Neural cell (in vitro differentiated cells): ENCODE measurements at regions not wholly inside any gene's neighbourhood (a gene's known extent, or its start where the extent isn't known, plus 50 kb on each side); places are given as distances from the start of the nearest gene placed in this dataset.
"Not testable (repeated sequence)": the region's sequence is repeated elsewhere in the genome, so short reads cannot be mapped to it uniquely, and the experiment has no call there.

Source experiments
- H2AFZ ChIP-seq: fragments of 200-600, 300-800 bp; sonication (generic), shearing (Covaris generic); 2 replicates; pipeline ENCODE4 v1.6.0; 2014; ENCODE audit warnings: low read depth, mild to moderate bottlenecking, antibody characterized with exemption, low read length, moderate library complexity
- H3F3A ChIP-seq: fragments of 200-600 bp; shearing (Covaris generic); 2 replicates; pipeline ENCODE4 v1.6.1; 2016; ENCODE audit warnings: mild to moderate bottlenecking, moderate library complexity, mixed read lengths, antibody characterized with exemption, low read length; ENCODE audit not compliant: insufficient read depth, poor library complexity, severe bottlenecking
- H3K27ac ChIP-seq: fragments of 200-600, 300-800 bp; sonication (generic), shearing (Covaris generic); 2 replicates; pipeline ENCODE4 v1.5.1; 2014; ENCODE audit warnings: mild to moderate bottlenecking, low read length, moderate library complexity
- H3K27me3 ChIP-seq: fragments of 300-800, 200-600 bp; sonication (generic), shearing (Covaris generic); 2 replicates; pipeline ENCODE4 v1.6.0; 2014; ENCODE audit warnings: mild to moderate bottlenecking, low read depth, low read length, moderate library complexity; ENCODE audit not compliant: insufficient read depth
- H3K36me3 ChIP-seq: fragments of 300-800, 200-600 bp; sonication (generic), shearing (Covaris generic); 2 replicates; pipeline ENCODE4 v1.5.1; 2014; ENCODE audit warnings: mild to moderate bottlenecking, antibody characterized with exemption, low read length, moderate library complexity; ENCODE audit not compliant: insufficient read depth
- H3K4me2 ChIP-seq: fragments of 300-800, 200-600 bp; sonication (generic), shearing (Covaris generic); 2 replicates; pipeline ENCODE4 v1.6.0; 2014; ENCODE audit warnings: mild to moderate bottlenecking, low read length
- H3K4me3 ChIP-seq: fragments of 300-800, 200-600 bp; sonication (generic), shearing (Covaris generic); 2 replicates; pipeline ENCODE4 v1.5.1; 2014; ENCODE audit warnings: mild to moderate bottlenecking, low read length, moderate library complexity
- H3K79me2 ChIP-seq: fragments of 200-600 bp; shearing (Covaris generic); replicated peaks from 2 replicates; pipeline ENCODE4 v1.6.0; 2014; ENCODE audit warnings: mild to moderate bottlenecking, low read length, moderate library complexity; ENCODE audit not compliant: insufficient read depth
- H3K9ac ChIP-seq: fragments of 300-800, 200-600 bp; sonication (generic), shearing (Covaris generic); 2 replicates; pipeline ENCODE4 v1.6.1; 2016; ENCODE audit warnings: mild to moderate bottlenecking, low read length, mixed read lengths
- H3K9me2 ChIP-seq: fragments of 200-600 bp; shearing (Covaris generic); 2 replicates; pipeline ENCODE4 v1.6.1; 2016; ENCODE audit warnings: mild to moderate bottlenecking, low read length, mixed read lengths; ENCODE audit not compliant: insufficient read depth
- H3K9me3 ChIP-seq: fragments of 200-600, 300-800 bp; sonication (generic), shearing (Covaris generic); 2 replicates; pipeline ENCODE4 v1.6.1; 2016; ENCODE audit warnings: mild to moderate bottlenecking, mixed run types, low read length, moderate library complexity, mixed read lengths
- H4K20me1 ChIP-seq: fragments of 200-600 bp; shearing (Covaris generic); 2 replicates; pipeline ENCODE4 v1.6.1; 2016; ENCODE audit warnings: mild to moderate bottlenecking, mixed run types; ENCODE audit not compliant: insufficient read depth
- EP300 ChIP-seq: fragments of 450-650 bp; conservative IDR thresholded peaks from 2 replicates; pipeline ENCODE4 v1.6.1; 2014; ENCODE audit warnings: antibody characterized with exemption, mild to moderate bottlenecking, moderate library complexity; ENCODE audit not compliant: poor library complexity, severe bottlenecking
- EZH2 ChIP-seq: fragments of 200-600, 300-800 bp; shearing (Covaris generic), sonication (generic); IDR thresholded peaks from 2 replicates; pipeline ENCODE4 v1.6.1; 2014; ENCODE audit warnings: antibody characterized with exemption, low read length, borderline replicate concordance, mild to moderate bottlenecking; ENCODE audit not compliant: insufficient read depth, poor library complexity, severe bottlenecking
- MXI1 ChIP-seq: fragments of 450-650 bp; conservative IDR thresholded peaks from 2 replicates; pipeline ENCODE4 v1.6.1; 2014; ENCODE audit warnings: antibody characterized with exemption, mild to moderate bottlenecking; ENCODE audit not compliant: poor library complexity, severe bottlenecking
- POLR2AphosphoS5 ChIP-seq: IDR thresholded peaks from 2 replicates; pipeline ENCODE4 v1.6.1; 2012
- RAD21 ChIP-seq: fragments of 450-650 bp; conservative IDR thresholded peaks from 2 replicates; pipeline ENCODE4 v1.6.1; 2014; ENCODE audit warnings: antibody characterized with exemption, mild to moderate bottlenecking, moderate library complexity
- REST ChIP-seq: IDR thresholded peaks from 2 replicates; pipeline ENCODE4 v1.6.1; 2012; ENCODE audit warnings: borderline replicate concordance
- SMC3 ChIP-seq: fragments of 450-650 bp; conservative IDR thresholded peaks from 2 replicates; pipeline ENCODE4 v1.6.1; 2014; ENCODE audit warnings: antibody characterized with exemption, mild to moderate bottlenecking, moderate library complexity; ENCODE audit not compliant: poor library complexity
- TAF1 ChIP-seq: IDR thresholded peaks from 2 replicates; pipeline ENCODE4 v1.6.1; 2012; ENCODE audit warnings: low read depth

- Histone ChIP-seq H3K9me2 (no peaks in the 10 kb centered on the region), H3K9ac (no peak overlapping the region), H3K27me3 (no peaks in the 10 kb centered on the region), H4K20me1 (no peaks in the 10 kb centered on the region), H3K4me3 (no peak overlapping the region), H3K79me2 (no peaks in the 10 kb centered on the region), H3K27ac (no peak overlapping the region), H3K9me3 (no peaks in the 10 kb centered on the region), H3K36me3 (no peaks in the 10 kb centered on the region), H2AFZ (no peak overlapping the region), H3K4me2 (no peak overlapping the region), H3F3A (no peaks in the 10 kb centered on the region)
- TF ChIP-seq MXI1 = no peak
Measured at GRCh38 chr1:194774535-194774934, 1588.1 kb upstream of the B3GALT2 start.

- H2AFZ ChIP-seq = no peak overlapping the region
- no peaks in the 10 kb centered on the region for H3K79me2 ChIP-seq
- no peak overlapping the region for H3K27ac ChIP-seq
- H3K36me3 ChIP-seq = no peaks in the 10 kb centered on the region
- H3K27me3 ChIP-seq = no peaks in the 10 kb centered on the region
- no peak overlapping the region for H3K4me3 ChIP-seq
- H3K9ac ChIP-seq = no peak overlapping the region
- no peak for TF ChIP-seq EP300
- no peak for TF ChIP-seq REST
- no peak for TF ChIP-seq POLR2AphosphoS5
- no peak for TF ChIP-seq SMC3
- no peak for TF ChIP-seq TAF1
- TF ChIP-seq EZH2 = no peak
- TF ChIP-seq MXI1 = no peak
- TF ChIP-seq RAD21 = no peak
- no peaks in the 10 kb centered on the region for H3F3A ChIP-seq
- H4K20me1 ChIP-seq = no peaks in the 10 kb centered on the region
- no peaks in the 10 kb centered on the region for H3K9me2 ChIP-seq
- no peak overlapping the region for H3K4me2 ChIP-seq
- no peaks in the 10 kb centered on the region for H3K9me3 ChIP-seq
Measured at GRCh38 chr1:194755241-194755994, 1569.0 kb upstream of the B3GALT2 start.

- not testable (repeated sequence) for H4K20me1 ChIP-seq, H3K79me2 ChIP-seq, H3K36me3 ChIP-seq, H3K4me3 ChIP-seq, H2AFZ ChIP-seq, H3K9me2 ChIP-seq, H3F3A ChIP-seq, H3K9ac ChIP-seq, H3K9me3 ChIP-seq, H3K27ac ChIP-seq, H3K4me2 ChIP-seq, H3K27me3 ChIP-seq
Measured at GRCh38 chr1:194738843-194739242, 1552.4 kb upstream of the B3GALT2 start.
